Hepatocyte (in vitro differentiated cells): ENCODE measurements at regions not wholly inside any gene's neighbourhood (a gene's known extent, or its start where the extent isn't known, plus 50 kb on each side); places are given as distances from the start of the nearest gene placed in this dataset.
"Not testable (repeated sequence)": the region's sequence is repeated elsewhere in the genome, so short reads cannot be mapped to it uniquely, and the experiment has no call there.

Experiments used
- DNase-seq: peaks from one replicate; pipeline ENCODE4 v3.0.0-alpha.2; 2016; ENCODE audit warnings: low spot score
- H2AFZ ChIP-seq: fragments of 200-600 bp; sonication (generic); 2 replicates; pipeline ENCODE4 v1.6.0; 2016; ENCODE audit warnings: antibody characterized with exemption, mild to moderate bottlenecking
- H3K27ac ChIP-seq: fragments of 200-600 bp; sonication (generic); 2 replicates; pipeline ENCODE4 v1.5.1; 2016; ENCODE audit warnings: mild to moderate bottlenecking
- H3K27me3 ChIP-seq: fragments of 200-600 bp; sonication (generic); 2 replicates; pipeline ENCODE4 v1.6.1; 2016
- H3K36me3 ChIP-seq: fragments of 200-600 bp; sonication (generic); replicated peaks from 2 replicates; pipeline ENCODE4 v1.5.1; 2016; ENCODE audit warnings: low read depth; ENCODE audit not compliant: insufficient read depth
- H3K4me1 ChIP-seq: fragments of 200-600 bp; sonication (generic); 2 replicates; pipeline ENCODE4 v1.5.1; 2016; ENCODE audit warnings: mild to moderate bottlenecking, moderate library complexity; ENCODE audit not compliant: insufficient read depth
- H3K4me2 ChIP-seq: fragments of 200-600 bp; sonication (generic); 2 replicates; pipeline ENCODE4 v1.6.0; 2016
- H3K4me3 ChIP-seq: fragments of 200-600 bp; sonication (generic); 2 replicates; pipeline ENCODE4 v1.5.1; 2016; ENCODE audit warnings: mild to moderate bottlenecking
- H3K79me2 ChIP-seq: fragments of 200-600 bp; sonication (generic); 2 replicates; pipeline ENCODE4 v1.6.0; 2017; ENCODE audit warnings: mild to moderate bottlenecking
- H3K9me2 ChIP-seq: fragments of 200-600 bp; sonication (generic); replicated peaks from 2 replicates; pipeline ENCODE4 v1.6.0; 2017; ENCODE audit warnings: mild to moderate bottlenecking; ENCODE audit not compliant: insufficient read depth
- H3K9me3 ChIP-seq: fragments of 200-600 bp; sonication (generic); 2 replicates; pipeline ENCODE4 v1.5.1; 2016; ENCODE audit warnings: low read depth, mild to moderate bottlenecking
- H4K20me1 ChIP-seq: fragments of 200-600 bp; sonication (generic); 2 replicates; pipeline ENCODE4 v1.6.0; 2016; ENCODE audit warnings: mild to moderate bottlenecking; ENCODE audit not compliant: insufficient read depth, poor library complexity, severe bottlenecking
- EZH2 ChIP-seq: fragments of 200-600 bp; sonication (generic); IDR thresholded peaks from 2 replicates; pipeline ENCODE4 v1.6.1; 2016; ENCODE audit warnings: antibody characterized with exemption, mild to moderate bottlenecking, borderline replicate concordance
- EZH2phosphoT487 ChIP-seq: fragments of 200-600 bp; sonication (generic); IDR thresholded peaks from one replicate; pipeline ENCODE4 v1.6.1; 2018; ENCODE audit warnings: antibody characterized with exemption, mild to moderate bottlenecking, low read depth, moderate library complexity; ENCODE audit not compliant: unreplicated experiment, severe bottlenecking
- WGBS: methylation state at CpG from one replicate; pipeline ENCODE4 v1.1.6; 2016; ENCODE audit warnings: low lambda C conversion rate; ENCODE audit errors: missing lambda C conversion rate; 5-methylcytosine and 5-hydroxymethylcytosine counted together
- TF ChIP-seq, protein P1 (sequence below): fragments of 200-600 bp; sonication (generic); IDR thresholded peaks from 2 replicates; pipeline ENCODE4 v1.5.1; 2016; ENCODE audit warnings: antibody characterized with exemption, mild to moderate bottlenecking; ENCODE audit not compliant: poor library complexity

- Histone ChIP-seq H3K4me3 (no peak overlapping the region), H3K27ac (no peak overlapping the region), H3K36me3 (no peaks in the 10 kb centered on the region), H4K20me1 (no peaks in the 10 kb centered on the region), H3K9me2 (no peaks in the 10 kb centered on the region), H3K79me2 (no peaks in the 10 kb centered on the region), H3K27me3 (no peaks in the 10 kb centered on the region), H3K4me1 (no peaks in the 10 kb centered on the region), H2AFZ (no peak overlapping the region), H3K9me3 (no peaks in the 10 kb centered on the region), H3K4me2 (no peak overlapping the region)
- 35% methylated on average over 15 of the region's 15 CpGs for WGBS
- peak; percentile 60 for DNase-seq
- TF ChIP-seq, protein P1, sequence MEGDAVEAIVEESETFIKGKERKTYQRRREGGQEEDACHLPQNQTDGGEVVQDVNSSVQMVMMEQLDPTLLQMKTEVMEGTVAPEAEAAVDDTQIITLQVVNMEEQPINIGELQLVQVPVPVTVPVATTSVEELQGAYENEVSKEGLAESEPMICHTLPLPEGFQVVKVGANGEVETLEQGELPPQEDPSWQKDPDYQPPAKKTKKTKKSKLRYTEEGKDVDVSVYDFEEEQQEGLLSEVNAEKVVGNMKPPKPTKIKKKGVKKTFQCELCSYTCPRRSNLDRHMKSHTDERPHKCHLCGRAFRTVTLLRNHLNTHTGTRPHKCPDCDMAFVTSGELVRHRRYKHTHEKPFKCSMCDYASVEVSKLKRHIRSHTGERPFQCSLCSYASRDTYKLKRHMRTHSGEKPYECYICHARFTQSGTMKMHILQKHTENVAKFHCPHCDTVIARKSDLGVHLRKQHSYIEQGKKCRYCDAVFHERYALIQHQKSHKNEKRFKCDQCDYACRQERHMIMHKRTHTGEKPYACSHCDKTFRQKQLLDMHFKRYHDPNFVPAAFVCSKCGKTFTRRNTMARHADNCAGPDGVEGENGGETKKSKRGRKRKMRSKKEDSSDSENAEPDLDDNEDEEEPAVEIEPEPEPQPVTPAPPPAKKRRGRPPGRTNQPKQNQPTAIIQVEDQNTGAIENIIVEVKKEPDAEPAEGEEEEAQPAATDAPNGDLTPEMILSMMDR: peak; percentile 76
- TF ChIP-seq EZH2: no peak
These were observed 130.3 kb upstream of the LSM14A start for GRCh38 chr19:34041925-34042521.

GRCh38 chr19:34044021-34044420 lies 128.3 kb upstream of the LSM14A start:
- Histone ChIP-seq H3K36me3 (no peaks in the 10 kb centered on the region), H4K20me1 (no peaks in the 10 kb centered on the region), H3K4me2 (no peak overlapping the region), H2AFZ (no peak overlapping the region), H3K9me2 (no peaks in the 10 kb centered on the region), H3K9me3 (no peaks in the 10 kb centered on the region), H3K4me3 (no peak overlapping the region), H3K27me3 (no peaks in the 10 kb centered on the region), H3K27ac (no peak overlapping the region), H3K79me2 (no peaks in the 10 kb centered on the region), H3K4me1 (no peaks in the 10 kb centered on the region)
- TF ChIP-seq EZH2phosphoT487 (no peak), EZH2 (no peak)
- TF ChIP-seq, protein P1: no peak
- 17% methylated on average over 2 of the region's 2 CpGs for WGBS
- no peak for DNase-seq

DNA sequence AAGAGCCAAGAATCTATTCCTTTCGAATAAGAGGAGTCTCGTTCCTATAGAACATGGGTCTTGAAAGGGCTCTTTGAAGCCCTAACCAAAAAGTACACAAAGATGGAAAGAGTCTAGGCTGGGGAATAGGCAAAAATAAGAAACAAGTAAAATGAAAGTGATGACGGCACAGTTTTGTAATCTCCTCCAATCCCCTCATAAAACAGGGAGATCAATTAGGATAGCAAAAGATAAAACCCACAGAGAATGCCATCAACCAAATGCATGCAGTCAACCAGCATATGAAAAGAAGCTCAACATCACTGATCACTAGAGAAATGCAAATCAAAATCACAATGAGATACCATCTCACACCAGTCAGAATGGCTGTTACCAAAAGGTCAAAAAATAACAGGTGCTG lies 122.4 kb upstream of the LSM14A start:
- Histone ChIP-seq H3K79me2 (no peaks in the 10 kb centered on the region), H3K36me3 (no peaks in the 10 kb centered on the region), H3K27me3 (peaks cover 3% of the 10 kb centered on the region), H3K4me2 (no peak overlapping the region), H3K4me3 (no peak overlapping the region), H2AFZ (no peak overlapping the region), H3K9me2 (no peaks in the 10 kb centered on the region), H3K4me1 (no peaks in the 10 kb centered on the region), H3K9me3 (no peaks in the 10 kb centered on the region), H4K20me1 (no peaks in the 10 kb centered on the region), H3K27ac (no peak overlapping the region)
- DNase-seq: no peak
- 78% methylated on average over 3 of the region's 3 CpGs for WGBS
- TF ChIP-seq EZH2 (no peak), EZH2phosphoT487 (no peak)
- TF ChIP-seq, protein P1: no peak

DNA sequence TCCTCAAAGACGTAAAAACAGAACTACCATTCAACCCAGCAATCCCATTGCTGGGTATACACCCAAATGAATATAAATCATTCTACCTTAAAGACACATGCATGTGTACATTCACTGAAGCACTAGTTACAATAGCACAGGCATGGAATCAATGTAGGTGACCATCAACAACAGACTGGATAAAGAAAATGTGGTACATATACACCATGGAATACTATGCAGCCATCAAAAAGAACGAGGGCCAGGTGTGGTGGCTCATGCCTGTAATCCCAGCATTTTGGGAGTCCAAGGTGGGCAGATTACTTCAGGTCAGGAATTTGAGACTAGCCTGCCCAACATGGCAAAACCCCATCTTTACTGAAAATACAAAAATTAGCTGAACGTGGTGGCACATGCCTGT lies 121.9 kb upstream of the LSM14A start:
- H3K4me3 ChIP-seq, H3K4me1 ChIP-seq, H3K9me3 ChIP-seq, H3K27me3 ChIP-seq, DNase-seq, H3K27ac ChIP-seq, H3K36me3 ChIP-seq, H3K79me2 ChIP-seq, H3K9me2 ChIP-seq, H2AFZ ChIP-seq, H4K20me1 ChIP-seq, H3K4me2 ChIP-seq: not testable (repeated sequence)
- 91% methylated on average over 3 of the region's 3 CpGs for WGBS
